ENCODE measurements at regions not wholly inside any gene's neighbourhood (a gene's known extent, or its start where the extent isn't known, plus 50 kb on each side); places are given as distances from the start of the nearest gene placed in this dataset.
"Not testable (repeated sequence)": the region's sequence is repeated elsewhere in the genome, so short reads cannot be mapped to it uniquely, and the experiment has no call there.

DNA sequence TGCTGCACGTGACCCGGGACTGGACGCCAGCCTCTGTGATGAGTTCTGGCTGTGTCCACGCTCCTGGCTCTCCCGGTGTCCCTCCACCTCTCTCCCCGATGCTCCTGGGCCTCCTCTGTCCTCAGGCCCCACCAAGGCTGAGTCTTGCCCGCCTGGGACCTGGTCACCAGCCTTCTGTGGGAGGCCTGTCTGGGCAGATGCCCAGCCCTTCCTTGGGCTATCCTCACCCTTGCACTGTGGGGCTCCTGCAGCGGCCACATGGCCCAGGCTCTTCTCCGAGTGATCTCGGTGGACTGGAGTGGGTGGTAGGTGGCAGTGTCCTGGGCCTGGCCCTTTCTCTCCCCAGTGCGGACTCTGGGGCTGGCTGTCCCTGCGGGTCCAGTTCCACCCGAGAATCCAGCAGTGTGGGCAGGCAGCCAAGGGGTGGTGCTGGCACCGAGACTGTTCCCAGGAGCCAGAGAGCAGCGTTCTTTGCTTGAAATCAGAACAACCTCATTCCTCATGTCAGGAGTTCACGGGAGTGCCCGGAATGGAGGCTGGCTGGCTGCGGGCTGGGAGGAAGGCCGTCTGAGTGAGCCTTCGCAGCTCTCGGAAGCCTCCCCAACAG lies 94.6 kb downstream of the TMEM121 start:
- not testable (repeated sequence) for DNase-seq; H3K36me3 ChIP-seq; H3K4me3 ChIP-seq (ENCODE audit: low read depth, low read length); H3K9me3 ChIP-seq (ENCODE audit: severe bottlenecking); H3K27ac ChIP-seq
- peaks cover 22% of the 10 kb centered on the region for H3K27me3 ChIP-seq (ENCODE audit: insufficient read depth, low read depth, severe bottlenecking)

GRCh38 chr14:105621479-105622328 lies 95.3 kb downstream of the TMEM121 start:
- DNase-seq, result not testable (repeated sequence)

DNA sequence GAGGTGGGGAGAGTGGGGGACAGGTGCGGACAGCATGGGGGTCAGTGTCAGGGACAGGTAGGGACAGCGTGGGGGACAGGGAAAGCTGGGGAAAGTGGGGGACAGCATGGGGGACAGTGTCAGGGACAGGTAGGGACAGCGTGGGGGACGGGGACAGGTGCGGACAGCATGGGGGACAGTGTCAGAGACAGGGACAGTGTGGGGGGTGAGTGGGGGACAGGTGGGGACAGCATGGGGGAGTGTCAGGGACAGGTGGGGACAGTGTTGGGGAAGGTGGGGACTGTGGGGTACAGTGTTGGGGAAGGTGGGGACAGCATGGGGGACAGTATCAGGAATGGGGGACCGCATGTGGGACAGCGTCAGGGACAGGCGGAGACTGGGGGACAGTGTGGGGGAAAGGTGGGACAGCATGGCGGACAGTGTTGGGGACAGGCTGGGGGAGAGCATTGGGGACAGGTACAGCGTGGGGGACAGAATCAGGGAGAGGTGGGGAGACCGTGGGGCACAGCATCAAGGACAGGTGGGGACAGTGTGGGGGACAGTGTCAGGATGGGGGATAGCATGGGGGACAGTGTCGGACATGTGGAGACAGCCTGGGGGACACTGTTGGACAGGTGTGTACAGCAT lies 96.1 kb downstream of the TMEM121 start:
- DNase-seq, result no peak
- Histone ChIP-seq H3K36me3 (no peaks in the 10 kb centered on the region), H3K27me3 (ENCODE audit: insufficient read depth, low read depth, severe bottlenecking) (peaks cover 17% of the 10 kb centered on the region), H3K27ac (no peak overlapping the region), H3K9me3 (ENCODE audit: severe bottlenecking) (peaks cover under 1% of the 10 kb centered on the region), H3K4me3 (ENCODE audit: low read depth, low read length) (no peak overlapping the region)
- TF ChIP-seq CTCF (IDR thresholded peaks at IDR 0.05; ENCODE audit: low read depth, low read length), result no peak

More at GRCh38 chr14:105621479-105622328, 95.3 kb downstream of the TMEM121 start:
- H3K36me3 ChIP-seq; H3K4me3 ChIP-seq (ENCODE audit: low read depth, low read length); H3K27ac ChIP-seq; H3K9me3 ChIP-seq (ENCODE audit: severe bottlenecking): not testable (repeated sequence)
- peaks cover 22% of the 10 kb centered on the region for H3K27me3 ChIP-seq (ENCODE audit: insufficient read depth, low read depth, severe bottlenecking)

DNA sequence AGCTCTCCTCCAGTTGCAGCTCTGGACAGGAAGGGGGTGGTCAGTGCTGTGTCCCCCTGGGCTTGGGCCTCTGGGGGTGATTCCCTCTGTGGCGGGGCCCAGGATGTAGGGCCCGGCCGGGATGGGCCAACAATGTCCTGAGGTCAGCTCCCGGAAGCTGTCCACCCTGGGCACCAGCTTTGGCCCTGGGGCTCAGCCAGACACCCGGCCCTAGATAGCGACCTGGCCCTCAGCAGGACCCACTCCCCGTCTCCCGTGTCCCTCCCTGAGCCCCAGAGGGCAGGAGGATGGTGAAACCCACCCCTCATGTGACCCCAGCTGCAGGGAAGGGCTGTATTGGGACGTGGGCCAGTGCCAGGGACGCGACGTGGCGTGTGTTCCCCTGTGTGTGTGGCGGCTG lies 96.8 kb downstream of the TMEM121 start:
- H3K27ac ChIP-seq; H3K4me3 ChIP-seq (ENCODE audit: low read depth, low read length); H3K9me3 ChIP-seq (ENCODE audit: severe bottlenecking); DNase-seq; H3K36me3 ChIP-seq: not testable (repeated sequence)
- H3K27me3 ChIP-seq (ENCODE audit: insufficient read depth, low read depth, severe bottlenecking), result peaks cover 14% of the 10 kb centered on the region

GRCh38 chr14:105624346-105624745 lies 98.0 kb downstream of the TMEM121 start:
- not testable (repeated sequence) for DNase-seq; H3K27ac ChIP-seq; H3K9me3 ChIP-seq (ENCODE audit: severe bottlenecking); H3K4me3 ChIP-seq (ENCODE audit: low read depth, low read length); H3K36me3 ChIP-seq
- H3K27me3 ChIP-seq (ENCODE audit: insufficient read depth, low read depth, severe bottlenecking), result peaks cover 15% of the 10 kb centered on the region

GRCh38 chr14:105624749-105625434 lies 98.5 kb downstream of the TMEM121 start:
- not testable (repeated sequence) for H3K27ac ChIP-seq; H3K9me3 ChIP-seq (ENCODE audit: severe bottlenecking); H3K36me3 ChIP-seq; DNase-seq; H3K4me3 ChIP-seq (ENCODE audit: low read depth, low read length)
- peaks cover 12% of the 10 kb centered on the region for H3K27me3 ChIP-seq (ENCODE audit: insufficient read depth, low read depth, severe bottlenecking)

GRCh38 chr14:105625448-105625847 lies 99.1 kb downstream of the TMEM121 start:
- H3K27ac ChIP-seq; H3K9me3 ChIP-seq (ENCODE audit: severe bottlenecking); DNase-seq; H3K4me3 ChIP-seq (ENCODE audit: low read depth, low read length); H3K36me3 ChIP-seq: not testable (repeated sequence)
- H3K27me3 ChIP-seq (ENCODE audit: insufficient read depth, low read depth, severe bottlenecking), result peaks cover 12% of the 10 kb centered on the region

DNA sequence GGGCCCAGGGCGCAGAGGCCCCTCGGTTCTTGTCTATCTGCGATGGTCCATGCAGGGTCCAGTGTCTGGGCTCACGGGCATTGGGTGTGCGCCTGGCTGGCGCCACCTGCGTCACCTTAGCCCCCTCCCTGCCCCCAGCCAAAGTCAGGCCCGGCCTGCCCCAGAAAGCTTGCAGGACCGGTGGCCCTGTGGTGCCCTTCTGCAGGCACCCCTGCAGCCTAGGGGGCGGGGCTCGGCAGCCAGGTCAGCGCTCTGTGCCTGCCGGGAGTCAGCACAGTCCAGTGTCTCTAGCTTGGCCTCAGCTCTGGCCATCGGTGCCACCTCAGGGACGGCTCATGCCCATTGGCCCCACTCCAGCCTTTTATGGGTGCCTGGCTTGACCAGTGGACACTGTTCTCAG lies 99.7 kb downstream of the TMEM121 start:
- not testable (repeated sequence) for H3K36me3 ChIP-seq; DNase-seq; H3K27ac ChIP-seq; H3K4me3 ChIP-seq (ENCODE audit: low read depth, low read length); H3K9me3 ChIP-seq (ENCODE audit: severe bottlenecking)
- peaks cover 12% of the 10 kb centered on the region for H3K27me3 ChIP-seq (ENCODE audit: insufficient read depth, low read depth, severe bottlenecking)

DNA sequence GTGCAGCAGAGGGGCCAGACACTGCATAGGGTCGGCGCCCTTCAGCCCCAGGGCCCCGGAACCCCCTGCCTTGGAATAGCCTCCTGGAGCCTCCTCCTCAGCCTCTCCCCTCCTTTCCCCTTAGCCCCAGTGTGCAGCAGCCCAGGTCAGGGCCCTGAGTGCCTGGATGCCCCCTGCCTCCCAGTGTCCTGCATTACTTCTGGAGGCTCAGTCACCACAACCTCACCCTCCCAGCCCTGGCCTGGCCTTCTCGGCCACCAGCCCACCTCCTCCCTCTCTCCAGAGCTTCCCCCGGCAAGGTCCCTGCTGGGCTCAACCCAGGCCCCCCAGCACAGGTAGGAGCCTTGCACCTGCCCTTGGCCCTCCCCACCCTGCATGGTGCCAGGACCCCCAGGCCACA lies 100.3 kb downstream of the TMEM121 start:
- not testable (repeated sequence) for H3K4me3 ChIP-seq (ENCODE audit: low read depth, low read length); H3K36me3 ChIP-seq; H3K9me3 ChIP-seq (ENCODE audit: severe bottlenecking); H3K27ac ChIP-seq; DNase-seq
- peaks cover 12% of the 10 kb centered on the region for H3K27me3 ChIP-seq (ENCODE audit: insufficient read depth, low read depth, severe bottlenecking)

DNA sequence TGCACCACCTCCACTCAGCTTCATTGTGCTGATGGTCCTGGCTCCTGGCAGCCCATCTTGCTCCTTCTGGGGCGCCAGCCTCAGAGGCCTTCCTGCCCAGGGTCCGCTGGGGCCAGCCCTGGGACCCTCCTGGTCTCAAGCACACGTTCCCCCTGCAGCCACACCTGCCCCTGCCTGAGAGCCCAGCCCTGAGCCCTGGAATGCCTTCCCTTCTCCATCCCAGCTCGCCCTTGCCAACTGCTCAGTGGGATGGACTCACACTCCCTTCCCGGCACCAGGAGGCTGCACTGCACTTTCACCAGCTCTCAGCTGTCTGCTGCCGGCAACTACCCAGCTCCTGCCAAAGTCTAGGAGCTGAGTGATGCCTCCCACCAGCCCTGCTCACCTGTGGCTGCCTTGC lies 100.9 kb downstream of the TMEM121 start:
- not testable (repeated sequence) for H3K36me3 ChIP-seq; H3K27ac ChIP-seq; DNase-seq; H3K4me3 ChIP-seq (ENCODE audit: low read depth, low read length)
- peaks cover 12% of the 10 kb centered on the region for H3K9me3 ChIP-seq (ENCODE audit: severe bottlenecking)
- H3K27me3 ChIP-seq (ENCODE audit: insufficient read depth, low read depth, severe bottlenecking), result peaks cover 16% of the 10 kb centered on the region
